Fibroblast of gingiva (primary cell): ENCODE measurements at regions not wholly inside any gene's neighbourhood (a gene's known extent, or its start where the extent isn't known, plus 50 kb on each side); places are given as distances from the start of the nearest gene placed in this dataset.

Experiments used
- DNase-seq: peaks from one replicate; pipeline ENCODE4 v3.0.0-alpha.2; 2011; ENCODE audit warnings: low read depth

DNA sequence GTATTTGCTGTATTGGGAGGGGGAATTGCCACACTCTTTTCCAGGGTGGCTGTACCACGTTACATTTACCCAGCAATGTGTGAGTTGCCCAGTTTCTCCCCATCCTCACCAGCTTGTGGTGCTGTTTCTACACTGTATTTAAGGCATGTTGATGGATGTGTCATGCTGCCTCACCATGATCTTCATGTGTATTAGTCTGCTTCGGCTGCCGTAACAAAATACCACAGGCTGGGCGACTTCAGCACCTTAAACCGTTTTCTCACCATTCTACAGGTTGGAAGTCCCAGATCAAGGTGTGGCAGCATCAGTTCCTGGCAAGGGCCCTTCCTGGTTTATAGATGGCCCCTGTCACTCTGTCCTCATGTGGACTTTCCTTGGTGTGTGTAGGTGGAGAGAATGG lies 169.7 kb downstream of the IGLL1 start:
- DNase-seq: no peak

DNA sequence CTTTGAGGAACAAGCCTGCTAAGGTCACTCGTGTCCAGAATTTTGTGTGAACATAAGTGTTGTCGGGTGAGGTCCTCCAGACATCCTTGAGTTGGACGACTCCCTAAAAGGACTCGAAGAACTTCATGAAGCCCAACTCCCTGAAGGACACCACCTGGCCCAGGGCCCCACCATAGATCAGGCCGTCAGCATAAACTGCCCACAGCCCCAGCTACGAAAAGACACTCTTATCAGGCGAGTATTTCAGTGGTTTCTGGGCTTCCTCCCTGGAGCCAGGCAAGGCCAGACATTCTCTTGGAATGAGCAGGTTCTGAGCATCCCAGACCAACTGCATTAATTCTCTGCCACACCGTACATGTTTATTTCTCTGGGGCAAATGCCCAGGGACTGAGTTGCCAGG lies 170.1 kb downstream of the IGLL1 start:
- no peak for DNase-seq

DNA sequence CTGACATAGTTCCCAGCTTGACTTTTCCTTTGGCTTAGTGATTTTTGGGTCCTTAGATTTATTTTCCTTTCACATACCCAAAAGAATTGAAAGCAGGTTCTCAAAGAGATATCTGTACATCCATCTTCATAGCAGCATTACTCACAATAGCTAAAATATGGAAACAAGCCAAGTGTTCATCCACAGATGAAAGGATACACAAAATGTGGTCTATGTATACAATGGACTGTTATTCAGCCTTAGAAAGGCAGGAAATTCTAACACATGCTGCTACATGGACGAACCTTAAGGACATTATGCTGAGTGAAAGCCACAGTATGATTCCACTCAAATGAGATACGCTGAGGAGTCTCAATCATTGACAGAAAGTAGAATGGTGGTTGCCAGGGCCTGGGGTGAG lies 171.8 kb downstream of the IGLL1 start:
- no peak for DNase-seq

DNA sequence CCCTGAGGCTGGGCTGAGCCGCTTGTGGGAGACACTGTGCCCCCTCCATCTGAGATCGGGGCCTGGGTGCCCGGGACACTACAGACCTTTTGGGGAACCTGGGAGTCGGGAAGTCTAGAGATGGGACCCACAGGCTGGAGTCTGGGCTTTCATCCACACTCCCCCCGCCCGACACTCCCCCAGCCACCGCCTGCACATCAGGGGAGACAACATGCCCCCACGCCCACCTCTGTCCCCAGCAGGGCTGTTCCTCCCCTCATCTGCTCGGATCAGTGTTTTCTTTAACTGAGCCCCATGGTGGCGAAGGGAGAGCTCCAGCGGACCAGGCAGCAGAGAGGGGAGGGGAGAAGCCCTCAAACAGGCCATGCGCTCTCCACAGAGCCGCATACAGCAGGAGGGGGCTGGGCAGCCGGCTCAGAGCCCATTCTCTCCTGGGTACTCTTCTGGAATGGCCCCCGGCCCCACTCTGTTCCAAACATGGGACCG lies 174.7 kb downstream of the IGLL1 start:
- DNase-seq: no peak

DNA sequence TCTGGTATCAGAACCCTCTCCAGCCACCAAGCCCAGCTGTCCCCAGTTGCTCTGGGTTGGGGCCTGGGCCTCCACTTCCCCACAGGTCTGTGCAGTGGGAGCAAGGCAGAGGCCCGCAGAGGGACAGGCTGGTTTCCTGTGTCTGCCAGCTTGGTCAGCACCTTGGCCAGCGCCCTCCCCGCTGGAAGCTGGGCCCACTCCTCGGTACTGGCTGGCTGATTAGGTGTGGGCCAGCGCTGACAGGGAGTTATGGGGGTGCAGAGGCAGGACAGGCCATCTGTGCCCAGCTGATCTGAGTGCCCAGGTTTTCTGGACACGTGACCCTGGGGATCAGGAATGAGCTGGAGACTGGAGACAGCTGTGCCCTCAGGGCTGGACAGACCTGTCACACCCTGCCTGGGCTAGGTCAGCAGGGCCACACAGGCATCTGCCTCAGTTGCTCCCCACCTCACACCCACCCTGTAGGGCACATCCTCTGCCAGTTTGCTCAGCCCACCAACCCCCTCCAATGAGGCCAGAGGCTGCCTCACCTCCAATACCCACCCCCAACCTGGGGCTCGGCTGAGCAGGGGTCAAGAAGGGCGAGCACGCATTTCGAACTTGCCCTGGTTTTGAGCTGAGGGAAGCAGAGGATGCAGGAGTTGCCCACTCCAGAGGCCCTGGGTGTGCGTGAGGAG lies 175.3 kb downstream of the IGLL1 start:
- no peak for DNase-seq

DNA sequence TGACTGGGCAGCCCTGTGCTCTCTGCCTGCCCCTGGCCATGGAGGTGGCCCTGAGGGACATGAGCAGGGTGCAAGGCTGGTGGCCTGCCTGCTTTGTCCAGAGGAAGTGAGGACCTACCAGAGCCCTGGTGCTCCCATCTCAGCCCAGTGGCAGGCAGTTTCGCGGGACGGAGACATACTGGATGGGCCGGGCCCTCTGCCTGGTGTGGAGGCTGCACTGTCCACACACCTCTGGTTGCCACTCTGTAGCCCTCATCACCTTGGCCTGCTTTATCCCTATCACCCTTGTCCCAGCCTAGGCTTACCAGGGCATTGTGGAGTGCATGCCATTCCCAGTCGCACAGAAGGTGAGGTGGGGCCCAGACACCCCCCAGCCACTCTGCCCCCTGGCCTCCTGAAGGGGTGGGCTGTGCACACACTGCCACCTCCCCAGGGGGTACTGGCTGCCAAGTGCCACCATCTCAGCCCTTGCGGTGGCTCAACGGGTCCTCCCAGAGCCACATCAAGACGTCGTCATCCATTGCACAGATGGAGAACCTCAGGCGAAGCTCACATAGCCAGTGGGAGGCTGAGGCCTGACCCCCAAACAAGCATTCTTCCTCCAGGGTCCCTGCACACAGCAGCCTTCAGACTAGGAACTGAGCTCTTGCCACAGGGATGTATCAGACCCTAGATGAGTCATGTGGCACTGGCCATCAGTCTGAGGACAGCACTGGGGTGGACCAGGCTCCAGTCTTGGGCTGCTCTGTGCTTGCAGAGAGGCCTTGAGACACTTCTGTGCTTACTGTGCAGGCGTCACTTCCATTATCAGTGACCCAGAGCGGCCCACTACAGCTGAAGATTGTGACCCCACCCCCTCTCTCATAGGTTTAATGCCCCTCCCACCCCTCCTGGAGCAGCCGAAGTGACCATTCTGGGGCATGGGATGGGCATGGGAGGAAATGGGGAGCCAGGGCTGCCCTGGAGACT lies 176.1 kb downstream of the IGLL1 start:
- DNase-seq: no peak

DNA sequence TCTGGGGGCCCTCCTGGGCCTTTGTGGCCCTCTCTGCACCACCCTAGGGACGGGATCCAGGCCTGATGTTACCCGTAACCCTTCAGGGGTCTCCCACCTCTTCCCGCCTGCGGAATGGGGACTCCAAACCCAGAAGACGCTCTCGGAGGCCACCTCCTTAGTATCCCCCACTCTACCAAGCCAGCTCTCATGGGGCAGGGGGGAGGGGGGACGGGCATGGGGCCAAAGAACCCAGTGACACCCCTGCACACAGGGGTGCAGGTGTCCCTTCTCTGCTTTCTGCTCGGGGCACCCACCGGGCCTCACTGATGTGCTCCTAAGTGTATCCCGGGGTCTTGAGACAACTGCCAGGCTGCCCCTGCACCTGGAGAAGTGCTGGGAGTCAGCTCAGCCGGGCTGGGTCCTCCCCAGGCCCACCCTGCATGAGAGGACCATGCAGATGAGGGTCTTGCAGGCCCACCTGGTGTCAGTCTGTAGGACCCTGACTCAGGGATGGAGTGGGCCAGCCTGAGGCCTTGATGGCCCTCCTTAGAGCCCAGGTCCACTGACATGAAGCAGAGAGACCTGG lies 176.9 kb downstream of the IGLL1 start:
- DNase-seq: no peak

DNA sequence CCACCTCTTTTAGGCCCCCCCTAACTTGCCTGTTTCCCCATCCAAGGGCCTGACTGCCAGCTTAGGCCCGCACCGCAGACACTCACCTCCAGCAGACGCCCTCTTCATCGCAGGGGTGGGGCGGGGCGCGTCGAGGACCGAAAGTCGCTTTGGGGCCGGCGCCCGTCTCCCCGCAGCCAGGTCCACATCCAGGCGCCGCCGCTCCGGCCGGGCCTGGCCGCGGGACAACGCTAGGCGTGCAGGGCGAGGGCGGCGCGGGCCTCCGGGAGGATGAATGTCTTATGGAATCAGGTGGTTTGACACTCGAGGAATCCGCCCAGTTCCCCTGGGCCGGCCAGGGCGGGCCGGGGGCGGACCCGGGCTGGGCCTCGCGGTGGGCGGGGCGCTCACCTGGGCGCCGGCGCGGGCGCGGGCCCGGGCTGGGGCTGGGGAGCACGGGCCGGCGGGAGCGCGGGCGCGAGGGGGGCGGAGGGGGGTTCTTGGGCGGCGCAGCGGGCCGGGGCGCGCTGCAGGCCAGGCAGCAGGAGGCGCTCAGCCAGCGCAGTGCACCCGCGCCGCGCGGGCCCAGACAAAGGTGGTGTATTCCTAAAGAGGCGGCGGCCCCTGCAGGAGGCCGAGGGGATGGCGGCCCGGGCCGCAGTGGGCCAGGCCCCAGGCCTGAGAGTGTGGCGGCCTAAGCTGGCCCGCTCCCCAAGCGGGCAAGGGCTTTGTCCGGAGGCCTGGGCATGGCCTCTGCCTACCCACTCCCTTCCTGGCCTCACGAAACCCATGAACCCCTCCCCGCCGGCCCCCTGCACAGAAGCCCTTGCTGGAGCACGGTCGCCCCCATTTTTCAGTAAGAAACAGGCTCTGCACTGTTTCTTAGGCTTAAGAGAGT lies 177.6 kb downstream of the IGLL1 start:
- no peak for DNase-seq

DNA sequence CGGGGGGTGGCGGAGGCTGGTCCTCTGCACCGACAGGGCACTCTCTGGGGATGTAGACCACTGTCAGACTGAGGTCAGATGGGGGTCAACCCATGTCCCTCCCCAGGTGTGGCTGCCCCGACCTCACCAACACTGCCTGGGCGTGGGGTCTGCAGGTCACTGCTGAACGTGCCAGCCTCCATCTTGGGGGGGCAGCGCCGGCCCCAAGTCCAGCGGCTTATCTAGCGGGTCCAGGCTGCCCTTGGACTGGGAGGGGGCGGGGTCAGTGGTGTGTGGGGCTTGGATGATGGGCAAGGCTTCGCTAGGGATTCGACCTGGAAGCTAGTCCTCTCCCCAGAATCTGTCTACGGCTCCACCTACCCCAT lies 178.2 kb downstream of the IGLL1 start:
- DNase-seq: no peak

DNA sequence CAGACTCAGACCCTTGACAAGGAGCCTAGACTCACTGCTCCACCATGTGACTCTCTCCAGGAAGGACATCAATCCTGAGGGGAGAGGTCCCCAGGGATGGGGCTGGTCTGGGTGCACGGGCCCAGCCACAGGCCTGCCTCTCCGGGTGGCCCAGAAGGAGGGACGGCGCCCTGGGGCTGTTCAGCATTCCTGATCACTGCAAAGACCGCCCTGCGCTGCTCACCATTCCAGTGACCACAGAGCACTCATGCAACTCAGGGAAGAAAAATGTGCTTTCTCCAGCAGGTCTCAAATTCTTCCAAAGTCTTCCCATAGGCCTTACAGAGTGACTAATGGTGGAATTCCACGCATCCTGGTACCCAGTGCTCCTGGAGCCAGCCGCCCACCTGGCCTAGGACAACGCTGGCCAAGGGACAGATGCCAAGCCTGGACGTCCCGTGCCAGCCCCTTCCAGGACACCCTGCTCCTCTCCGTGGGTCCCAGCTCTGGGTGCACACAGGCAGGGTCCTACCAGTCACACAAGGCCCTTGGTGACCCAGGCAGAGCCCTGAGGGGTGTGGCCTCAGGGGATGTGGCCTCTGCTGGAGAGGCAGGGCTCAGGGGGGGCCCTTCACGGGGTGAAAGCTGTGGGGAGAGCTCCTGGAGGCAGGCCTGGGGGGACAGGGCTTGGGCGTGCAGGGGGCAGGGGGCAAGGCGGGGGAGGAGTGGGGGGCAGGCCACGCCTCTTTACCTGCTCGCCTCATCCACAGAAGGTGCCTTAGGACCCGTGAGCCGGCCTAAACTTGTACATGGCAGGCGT lies 178.8 kb downstream of the IGLL1 start:
- DNase-seq: peak; percentile 4

DNA sequence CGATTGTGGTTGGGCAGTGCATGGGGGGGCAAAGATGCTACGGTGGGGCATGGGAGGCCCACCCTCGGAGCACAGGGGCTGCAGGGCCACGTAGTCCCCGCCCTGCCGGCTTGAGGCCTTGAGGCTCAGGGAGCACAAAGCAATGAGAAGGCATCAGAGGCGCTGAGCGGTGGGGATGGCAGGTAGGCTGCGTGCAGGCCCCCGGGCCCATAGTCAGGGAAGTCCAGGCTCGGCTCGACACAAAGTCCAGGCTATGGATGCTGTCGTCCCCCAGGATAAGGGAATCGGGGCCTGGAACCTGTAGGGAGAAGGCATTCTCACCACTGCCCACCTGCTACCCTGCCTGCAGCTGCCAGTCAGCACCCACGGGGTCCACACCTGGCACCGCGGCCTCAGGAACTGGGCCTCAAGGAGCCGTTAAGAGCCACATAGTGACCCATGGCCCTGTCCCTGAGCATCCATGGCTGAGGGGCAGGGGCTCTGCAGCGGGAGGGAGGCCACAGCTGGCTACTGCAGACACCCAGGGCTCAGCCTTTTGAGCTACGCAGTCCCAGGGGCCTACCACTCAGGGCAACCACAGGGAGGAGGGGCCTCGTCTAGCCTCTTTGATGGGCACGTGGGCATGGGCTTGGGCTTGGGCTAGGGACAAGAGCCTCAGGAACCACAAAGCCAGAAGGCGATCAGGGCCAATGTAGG lies 179.7 kb downstream of the IGLL1 start:
- DNase-seq: no peak

DNA sequence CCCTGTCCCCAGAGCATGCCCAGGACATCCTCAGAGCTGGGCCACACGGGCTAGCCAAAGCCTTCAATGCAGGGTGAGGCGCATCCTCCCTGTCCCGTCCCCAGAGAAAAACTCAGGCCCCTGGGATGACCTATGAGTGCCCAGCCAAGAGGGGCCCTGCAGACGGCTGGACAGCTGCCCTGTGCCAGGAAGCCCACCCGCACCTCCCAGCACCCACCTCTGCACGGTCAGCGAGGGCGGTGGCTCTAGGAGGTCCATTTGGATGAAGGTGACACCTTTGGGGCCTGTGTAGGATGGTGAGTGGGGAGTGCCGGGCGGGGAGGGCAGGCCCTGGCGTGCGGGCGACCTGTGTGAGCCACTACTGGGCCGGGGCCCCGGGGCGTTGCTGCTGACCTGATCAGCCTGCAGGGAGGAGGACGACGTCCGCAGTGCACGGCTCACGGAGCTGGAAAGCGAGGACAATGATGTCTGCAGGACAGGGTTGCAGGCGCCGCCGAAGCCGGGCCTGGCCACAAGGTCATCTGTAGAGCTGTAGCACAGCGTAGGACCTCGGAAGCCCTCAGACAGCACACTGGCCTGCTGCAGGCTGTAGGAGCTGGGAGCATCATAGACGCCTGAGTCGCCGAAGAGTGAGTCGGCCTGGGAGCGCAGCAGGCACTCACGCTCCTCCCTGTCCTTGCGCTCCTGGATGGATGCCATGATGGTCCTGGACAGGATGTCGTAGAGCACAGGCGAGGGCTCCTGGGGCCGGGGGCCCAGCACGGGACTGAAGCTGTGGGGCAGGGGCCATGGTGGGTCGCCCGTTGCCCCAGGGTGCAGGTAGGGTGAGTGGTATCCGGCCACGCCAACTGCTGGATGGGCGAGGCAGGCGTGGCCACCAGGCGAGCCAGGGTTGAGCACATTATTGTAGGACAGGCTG lies 180.5 kb downstream of the IGLL1 start:
- DNase-seq: no peak

DNA sequence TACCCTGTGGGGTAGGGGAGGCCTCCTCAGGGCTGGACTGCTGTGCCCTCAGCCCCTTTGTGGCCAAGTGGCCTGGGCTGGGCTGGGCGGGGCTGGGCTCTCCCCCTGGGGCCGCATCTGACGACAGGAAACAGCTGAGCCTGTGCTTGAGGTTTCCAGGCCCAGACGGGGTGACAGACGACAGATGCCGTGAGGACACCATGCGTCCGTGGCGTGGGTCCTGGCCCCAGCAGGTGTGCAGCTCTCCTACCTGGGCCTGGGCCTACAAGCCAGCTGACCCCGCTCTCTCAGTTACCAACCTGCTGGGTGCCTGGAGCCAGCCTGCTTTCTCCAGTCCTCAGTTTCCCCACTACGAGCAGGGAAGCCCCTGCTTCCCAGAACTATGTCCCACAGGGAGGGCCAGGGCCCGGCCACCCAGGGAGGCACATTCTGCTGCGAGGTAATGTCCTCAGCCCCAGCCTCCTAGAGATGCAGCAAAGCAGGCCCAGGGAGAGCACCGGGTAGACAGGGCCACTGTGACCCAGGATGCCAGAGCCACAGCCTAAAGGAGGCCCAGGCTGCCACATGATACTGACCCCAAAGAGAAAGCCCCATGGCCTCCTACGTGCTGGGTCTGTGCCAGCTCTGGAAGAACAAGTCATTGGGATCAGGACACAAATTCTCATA lies 181.3 kb downstream of the IGLL1 start:
- DNase-seq: no peak

DNA sequence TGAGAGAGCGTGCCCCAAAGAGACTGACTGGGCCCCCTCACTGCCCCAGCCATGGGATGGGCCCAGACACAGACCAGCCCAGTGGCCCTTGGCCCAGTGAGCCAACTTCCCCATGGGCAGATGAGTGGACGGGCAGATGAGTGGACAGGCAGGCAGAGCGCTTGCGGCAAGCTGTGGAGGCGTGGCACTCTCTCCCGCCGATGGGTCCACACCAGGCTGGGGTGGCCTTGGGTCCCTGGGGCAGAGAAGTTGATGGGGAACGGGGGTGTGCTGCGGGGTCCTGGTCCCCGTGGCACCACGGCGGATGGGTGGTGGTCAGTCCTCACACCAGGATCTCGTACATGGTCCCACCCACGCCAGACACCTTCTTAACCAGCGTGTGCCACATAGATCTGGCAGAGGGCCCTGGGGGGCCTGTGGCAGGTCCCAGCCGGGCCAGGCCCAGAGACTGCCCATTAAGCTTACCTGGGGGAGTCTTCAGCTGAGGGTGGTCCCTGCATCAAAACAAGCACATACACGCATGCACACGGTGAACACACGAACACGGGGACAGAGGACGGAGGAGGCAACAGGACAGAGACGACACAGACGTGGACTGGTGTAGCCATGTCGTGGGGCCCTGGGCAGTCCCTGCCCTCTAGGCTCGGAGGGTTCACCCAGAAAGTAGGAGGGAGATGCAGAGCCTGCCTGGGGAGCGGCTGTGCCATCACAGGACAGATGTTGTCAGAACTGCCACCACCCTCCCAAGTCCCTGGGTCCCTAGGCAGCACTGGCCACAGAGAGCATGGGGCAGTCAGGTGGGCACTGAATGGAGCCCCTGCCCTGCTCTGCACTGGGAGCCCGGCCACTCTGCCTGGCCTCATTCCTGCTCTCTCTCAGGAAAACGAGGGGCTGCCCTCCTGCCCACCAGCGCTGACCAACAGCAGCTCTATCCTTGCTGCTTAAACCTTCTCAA lies 182.2 kb downstream of the IGLL1 start:
- no peak for DNase-seq

DNA sequence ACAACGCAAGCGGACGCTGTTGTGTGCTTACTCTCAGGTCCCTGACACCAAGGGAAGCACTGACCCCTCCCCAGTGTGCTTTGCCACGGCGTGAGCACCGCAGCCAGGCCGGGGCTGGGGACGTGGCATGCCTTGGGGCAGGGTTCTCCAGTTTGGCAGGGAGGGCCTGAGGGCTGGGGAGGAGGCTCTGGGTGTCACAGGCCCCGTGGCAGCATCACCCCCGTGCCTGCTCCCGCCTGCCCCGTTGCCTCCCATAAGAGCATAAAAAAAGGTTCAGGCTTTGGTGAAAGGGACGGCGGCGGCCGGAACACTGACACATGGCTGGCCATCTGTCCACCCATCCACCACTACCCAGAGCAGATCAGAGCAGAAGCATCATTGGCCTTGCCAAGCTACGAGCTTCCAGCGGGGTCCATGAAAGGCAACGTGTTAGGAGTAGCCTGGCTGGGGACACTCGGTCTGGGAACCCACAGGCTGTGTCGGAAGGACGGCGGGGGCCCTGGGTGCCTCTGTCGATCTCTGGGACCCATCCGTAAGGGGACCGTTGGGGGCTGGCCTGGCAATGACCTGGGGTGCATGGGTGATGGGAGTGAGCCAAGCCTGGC lies 183.0 kb downstream of the IGLL1 start:
- DNase-seq: no peak

DNA sequence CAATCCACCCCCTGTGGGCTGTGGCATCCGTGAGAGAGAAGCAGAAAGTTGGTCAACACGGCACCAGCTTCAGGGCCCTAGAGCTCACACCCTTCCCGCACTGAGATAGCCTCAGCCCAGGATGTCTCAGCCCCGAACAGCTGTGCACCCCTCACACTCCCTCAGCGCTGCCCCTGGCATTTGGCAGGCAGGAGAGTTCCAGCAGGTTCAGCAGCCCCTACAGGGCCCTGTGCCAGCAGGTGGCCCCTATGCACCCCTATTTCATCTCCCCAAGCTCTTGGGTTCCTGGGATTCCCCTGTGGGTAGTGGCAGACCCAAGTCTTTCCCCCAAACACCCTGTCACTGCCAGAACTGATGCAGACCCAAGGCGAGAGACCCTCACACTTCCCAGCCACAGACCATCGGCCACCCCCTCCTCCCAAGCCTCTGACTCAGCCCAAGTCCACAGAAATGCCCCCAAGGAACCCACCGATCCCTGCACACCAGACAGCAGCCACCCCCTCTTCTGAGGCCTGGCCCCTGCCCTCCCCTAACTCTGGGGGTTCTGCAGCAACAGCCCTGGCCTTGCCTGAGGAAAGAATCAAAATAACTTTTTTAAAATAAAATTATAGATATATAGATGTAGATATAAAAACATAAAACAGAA lies 183.6 kb downstream of the IGLL1 start:
- no peak for DNase-seq
